GM12878 (cell line): ENCODE measurements at regions not wholly inside any gene's neighbourhood (a gene's known extent, or its start where the extent isn't known, plus 50 kb on each side); places are given as distances from the start of the nearest gene placed in this dataset.

Experiments used
- ATAC-seq: fragments of 200-7000 bp; cut with Tn5 transposase; 3 replicates; pipeline ENCODE4 v1.9.1; 2020; ENCODE audit warnings: mild to moderate bottlenecking, moderate library complexity
- BruUV-seq: library from RNA; stranded (reverse); fragments of 400-500 nt; replicated peaks from 2 replicates; lab custom pipeline; 2021; lab: Mats Ljungman, UMichigan
- CTCF ChIA-PET: fragments of 300-600 bp; sonication (Branson Sonifier 250); formaldehyde crosslinking; extraction: SDS; loops from one replicate; lab custom pipeline; 2021; ENCODE audit warnings: inconsistent platforms; lab: Yijun Ruan, JAX
- POLR2A ChIA-PET: fragments of 350-600 bp; formaldehyde crosslinking; extraction: SDS; loops from one replicate; lab custom pipeline; 2021; ENCODE audit warnings: inconsistent platforms; lab: Charles Lee
- RAD21 ChIA-PET: fragments of 300-600 bp; sonication (Branson Sonifier 250); formaldehyde crosslinking; loops from one replicate; lab custom pipeline; 2023; ENCODE audit warnings: antibody characterized with exemption; ENCODE audit not compliant: unreplicated experiment; lab: Charles Lee
- SMC1A ChIA-PET: fragments of 300-600 bp; sonication (Branson Sonifier 250); formaldehyde crosslinking; loops from one replicate; lab custom pipeline; 2023; ENCODE audit not compliant: unreplicated experiment, uncharacterized antibody; lab: Charles Lee
- DNase-seq: peaks from one replicate; pipeline ENCODE4 v3.0.0-alpha.2; 2011; ENCODE audit warnings: low read depth, low spot score
- FAIRE-seq: peaks from 3 replicates; lab custom pipeline; 2011; peaks lifted over from hg19 to GRCh38; lab: Jason Lieb, UNC
- H2AFZ ChIP-seq: 2 replicates; pipeline ENCODE4 v1.6.0; 2011; ENCODE audit warnings: low read depth, low read length, control low read depth; ENCODE audit not compliant: control insufficient read depth
- H3K27ac ChIP-seq: 2 replicates; pipeline ENCODE4 v1.5.1; 2011; ENCODE audit warnings: control low read depth; ENCODE audit not compliant: control insufficient read depth, insufficient read depth
- H3K27me3 ChIP-seq, 2 experiments: replicated peaks in 1 of 2; 2 replicates each; pipeline versions ENCODE4 v1.6.0 to v1.6.1; 2011; ENCODE audit warnings: low read length in 1 of 2; ENCODE audit not compliant: control insufficient read depth in 2 of 2, insufficient read depth in 2 of 2
- H3K36me3 ChIP-seq, 2 experiments: 2 replicates each; pipeline ENCODE4 v1.5.1; 2011; ENCODE audit warnings: low read length in 1 of 2; ENCODE audit not compliant: control insufficient read depth in 2 of 2, insufficient read depth in 2 of 2
- H3K4me1 ChIP-seq: 2 replicates; pipeline ENCODE4 v1.6.1; 2011; ENCODE audit warnings: mild to moderate bottlenecking, low read length, moderate library complexity, mixed read lengths; ENCODE audit not compliant: control insufficient read depth, insufficient read depth
- H3K4me2 ChIP-seq: 2 replicates; pipeline ENCODE4 v1.6.0; 2011; ENCODE audit warnings: control low read depth; ENCODE audit not compliant: control insufficient read depth, insufficient read depth
- H3K4me3 ChIP-seq: fragments of 200-600 bp; sonication (generic); 2 replicates; pipeline ENCODE4 v1.5.1; 2016
- H3K79me2 ChIP-seq: 2 replicates; pipeline ENCODE4 v1.6.0; 2011; ENCODE audit warnings: low read length; ENCODE audit not compliant: control insufficient read depth, insufficient read depth
- H3K9ac ChIP-seq: 2 replicates; pipeline ENCODE4 v1.8.0; 2011; ENCODE audit warnings: low read length, control low read depth, mixed read lengths; ENCODE audit not compliant: control insufficient read depth, insufficient read depth
- H3K9me3 ChIP-seq: replicated peaks from 3 replicates; pipeline ENCODE4 v1.5.1; 2011; ENCODE audit warnings: mild to moderate bottlenecking, low read length; ENCODE audit not compliant: control insufficient read depth, insufficient read depth
- H4K20me1 ChIP-seq: 2 replicates; pipeline ENCODE4 v1.6.0; 2011; ENCODE audit not compliant: control insufficient read depth, insufficient read depth
- CHD4 ChIP-seq: fragments of 200-600 bp; sonication (generic); IDR thresholded peaks from 2 replicates; pipeline ENCODE4 v1.6.1; 2016; ENCODE audit warnings: mild to moderate bottlenecking
- MTA3 ChIP-seq: IDR thresholded peaks from 2 replicates; pipeline ENCODE4 v1.6.1; 2012; ENCODE audit warnings: low read length, inconsistent platforms, borderline replicate concordance
- POLR2AphosphoS5 ChIP-seq: IDR thresholded peaks from 2 replicates; pipeline ENCODE4 v1.6.1; 2011; ENCODE audit warnings: mild to moderate bottlenecking, low read length, inconsistent platforms
- WGBS: methylation state at CpG from one replicate; pipeline ENCODE4 v1.1.6; 2016; ENCODE audit warnings: low lambda C conversion rate; ENCODE audit not compliant: insufficient replicate concordance, insufficient coverage; ENCODE audit errors: missing lambda C conversion rate; 5-methylcytosine and 5-hydroxymethylcytosine counted together
- in situ Hi-C: fragments of 300-500 bp; cut with MboI; formaldehyde crosslinking; loops from 9 replicates; pipeline ENCODE4 v1.14.3; 2018; ENCODE audit warnings: mixed read lengths
- intact Hi-C: fragments of 100-400 bp; cut with micrococcal nuclease; formaldehyde crosslinking; loops from one replicate; pipeline ENCODE4 v1.14.2; 2022; ENCODE audit not compliant: unreplicated experiment
- TF ChIP-seq, protein P1 (sequence below): IDR thresholded peaks from 2 replicates; pipeline ENCODE4 v1.6.1; 2012; ENCODE audit warnings: low read depth, low read length, improper control_type of control experiment
- TF ChIP-seq, protein P2 (sequence below): fragments of 450-650 bp; IDR thresholded peaks from 2 replicates; pipeline ENCODE4 v1.6.1; 2016; ENCODE audit warnings: mild to moderate bottlenecking, moderate library complexity, borderline replicate concordance
- TF ChIP-seq, protein P3 (sequence below): fragments of 450-650 bp; IDR thresholded peaks from 2 replicates; pipeline ENCODE4 v1.6.1; 2014; ENCODE audit warnings: mild to moderate bottlenecking

DNA sequence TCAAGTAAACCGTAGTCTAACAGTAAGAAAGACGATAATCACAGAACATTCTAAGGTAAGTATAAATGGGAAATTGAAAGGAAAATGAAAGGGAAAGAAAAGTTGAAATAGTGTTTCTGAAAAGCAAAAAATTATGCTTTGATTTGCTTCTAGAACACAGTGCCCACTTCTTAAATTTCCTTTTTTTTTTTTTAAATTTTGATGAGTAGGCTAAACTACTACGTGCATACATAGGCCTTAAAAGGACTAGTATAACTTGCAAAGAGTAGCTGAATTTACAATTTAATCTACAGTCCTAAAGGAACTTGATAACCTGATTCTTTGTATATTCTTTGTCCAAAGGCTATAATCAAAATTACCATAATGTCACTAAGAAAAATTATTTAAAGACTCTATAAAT is 325.3 kb downstream of the PAX3 start (continued):
- no peak for TF ChIP-seq MTA3

DNA sequence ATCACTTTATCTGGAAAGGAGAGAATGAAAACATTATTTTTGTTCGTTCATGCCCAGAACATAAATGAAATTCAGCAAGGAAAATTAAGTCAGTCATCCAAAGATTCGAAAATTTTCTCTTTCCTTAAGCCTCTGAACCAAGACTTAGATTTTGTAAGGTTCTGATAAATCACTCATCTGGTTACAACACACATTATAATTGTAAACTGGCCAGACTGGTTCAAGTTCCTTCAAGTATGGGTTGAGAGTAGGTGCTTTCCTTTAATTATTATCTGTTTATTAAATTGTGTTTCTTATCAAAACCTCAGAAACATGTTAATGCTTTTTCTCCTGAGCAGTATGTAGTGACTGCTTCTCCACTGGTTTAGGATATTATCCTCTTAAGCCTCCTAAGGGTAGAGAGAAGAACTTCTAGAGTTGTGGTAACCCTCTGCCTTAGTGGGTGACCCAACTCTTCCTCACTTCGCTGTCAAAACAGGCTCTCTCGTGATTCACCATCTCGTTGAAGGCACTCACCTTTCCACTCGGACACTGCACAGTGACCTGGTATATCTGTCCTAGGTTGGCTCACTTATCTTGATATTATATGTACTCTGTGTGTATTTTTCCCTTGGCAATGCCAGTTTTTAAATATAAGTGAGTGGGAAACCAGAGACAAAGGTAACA is 325.9 kb downstream of the PAX3 start:
- Histone ChIP-seq H2AFZ (no peak overlapping the region), H4K20me1 (no peaks in the 10 kb centered on the region), H3K27ac (no peak overlapping the region), H3K4me3 (no peak overlapping the region), H3K9ac (no peak overlapping the region), H3K4me1 (no peaks in the 10 kb centered on the region), H3K27me3 (peaks cover 0 to 2% of the 10 kb centered on the region in 2 experiments; a peak in 2 of 4 replicates), H3K36me3 (no peaks in the 10 kb centered on the region), H3K79me2 (no peaks in the 10 kb centered on the region), H3K4me2 (no peak overlapping the region), H3K9me3 (no peaks in the 10 kb centered on the region)
- ATAC-seq (no peak), FAIRE-seq (no peak), DNase-seq (no peak)
- TF ChIP-seq POLR2AphosphoS5 (no peak), CHD4 (no peak)
- TF ChIP-seq, protein P1, sequence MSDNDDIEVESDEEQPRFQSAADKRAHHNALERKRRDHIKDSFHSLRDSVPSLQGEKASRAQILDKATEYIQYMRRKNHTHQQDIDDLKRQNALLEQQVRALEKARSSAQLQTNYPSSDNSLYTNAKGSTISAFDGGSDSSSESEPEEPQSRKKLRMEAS = no peak
- TF ChIP-seq, protein P2, sequence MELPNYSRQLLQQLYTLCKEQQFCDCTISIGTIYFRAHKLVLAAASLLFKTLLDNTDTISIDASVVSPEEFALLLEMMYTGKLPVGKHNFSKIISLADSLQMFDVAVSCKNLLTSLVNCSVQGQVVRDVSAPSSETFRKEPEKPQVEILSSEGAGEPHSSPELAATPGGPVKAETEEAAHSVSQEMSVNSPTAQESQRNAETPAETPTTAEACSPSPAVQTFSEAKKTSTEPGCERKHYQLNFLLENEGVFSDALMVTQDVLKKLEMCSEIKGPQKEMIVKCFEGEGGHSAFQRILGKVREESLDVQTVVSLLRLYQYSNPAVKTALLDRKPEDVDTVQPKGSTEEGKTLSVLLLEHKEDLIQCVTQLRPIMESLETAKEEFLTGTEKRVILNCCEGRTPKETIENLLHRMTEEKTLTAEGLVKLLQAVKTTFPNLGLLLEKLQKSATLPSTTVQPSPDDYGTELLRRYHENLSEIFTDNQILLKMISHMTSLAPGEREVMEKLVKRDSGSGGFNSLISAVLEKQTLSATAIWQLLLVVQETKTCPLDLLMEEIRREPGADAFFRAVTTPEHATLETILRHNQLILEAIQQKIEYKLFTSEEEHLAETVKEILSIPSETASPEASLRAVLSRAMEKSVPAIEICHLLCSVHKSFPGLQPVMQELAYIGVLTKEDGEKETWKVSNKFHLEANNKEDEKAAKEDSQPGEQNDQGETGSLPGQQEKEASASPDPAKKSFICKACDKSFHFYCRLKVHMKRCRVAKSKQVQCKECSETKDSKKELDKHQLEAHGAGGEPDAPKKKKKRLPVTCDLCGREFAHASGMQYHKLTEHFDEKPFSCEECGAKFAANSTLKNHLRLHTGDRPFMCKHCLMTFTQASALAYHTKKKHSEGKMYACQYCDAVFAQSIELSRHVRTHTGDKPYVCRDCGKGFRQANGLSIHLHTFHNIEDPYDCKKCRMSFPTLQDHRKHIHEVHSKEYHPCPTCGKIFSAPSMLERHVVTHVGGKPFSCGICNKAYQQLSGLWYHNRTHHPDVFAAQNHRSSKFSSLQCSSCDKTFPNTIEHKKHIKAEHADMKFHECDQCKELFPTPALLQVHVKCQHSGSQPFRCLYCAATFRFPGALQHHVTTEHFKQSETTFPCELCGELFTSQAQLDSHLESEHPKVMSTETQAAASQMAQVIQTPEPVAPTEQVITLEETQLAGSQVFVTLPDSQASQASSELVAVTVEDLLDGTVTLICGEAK = no peak
- TF ChIP-seq, protein P3, sequence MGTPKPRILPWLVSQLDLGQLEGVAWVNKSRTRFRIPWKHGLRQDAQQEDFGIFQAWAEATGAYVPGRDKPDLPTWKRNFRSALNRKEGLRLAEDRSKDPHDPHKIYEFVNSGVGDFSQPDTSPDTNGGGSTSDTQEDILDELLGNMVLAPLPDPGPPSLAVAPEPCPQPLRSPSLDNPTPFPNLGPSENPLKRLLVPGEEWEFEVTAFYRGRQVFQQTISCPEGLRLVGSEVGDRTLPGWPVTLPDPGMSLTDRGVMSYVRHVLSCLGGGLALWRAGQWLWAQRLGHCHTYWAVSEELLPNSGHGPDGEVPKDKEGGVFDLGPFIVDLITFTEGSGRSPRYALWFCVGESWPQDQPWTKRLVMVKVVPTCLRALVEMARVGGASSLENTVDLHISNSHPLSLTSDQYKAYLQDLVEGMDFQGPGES = no peak
- intact Hi-C loops (no loop called here), in situ Hi-C loops (no loop called here)
- ChIA-PET SMC1A (no interaction called here), RAD21 (no interaction called here), POLR2A (no interaction called here), CTCF (no interaction called here)
- 4% methylated on average over 6 of the region's 6 CpGs for WGBS
- BruUV-seq = no TSS peak
